MM.1S (cell line): ENCODE measurements at regions not wholly inside any gene's neighbourhood (a gene's known extent, or its start where the extent isn't known, plus 50 kb on each side); places are given as distances from the start of the nearest gene placed in this dataset.
"Not testable (repeated sequence)": the region's sequence is repeated elsewhere in the genome, so short reads cannot be mapped to it uniquely, and the experiment has no call there.

Experiments
- DNase-seq: peaks from one replicate; pipeline ENCODE4 v3.0.0-alpha.2; 2015
- H2AFZ ChIP-seq: fragments of 300-600 bp; sonication (generic); 2 replicates; pipeline ENCODE4 v1.6.0; 2016; ENCODE audit warnings: antibody characterized with exemption, low read length
- H3F3A ChIP-seq: fragments of 300-600 bp; sonication (generic); 2 replicates; pipeline ENCODE4 v1.6.1; 2016; ENCODE audit warnings: mild to moderate bottlenecking, antibody characterized with exemption, low read length, moderate library complexity, mixed read lengths; ENCODE audit not compliant: insufficient read depth
- H3K27ac ChIP-seq: fragments of 300-600 bp; sonication (generic); 2 replicates; pipeline ENCODE4 v1.5.1; 2016; ENCODE audit warnings: mild to moderate bottlenecking, low read length
- H3K27me3 ChIP-seq: fragments of 300-600 bp; sonication (generic); replicated peaks from 2 replicates; pipeline ENCODE4 v1.6.0; 2016; ENCODE audit warnings: low read length; ENCODE audit not compliant: insufficient read depth
- H3K36me3 ChIP-seq: fragments of 300-600 bp; sonication (generic); replicated peaks from 2 replicates; pipeline ENCODE4 v1.6.1; 2016; ENCODE audit warnings: mild to moderate bottlenecking, low read length, mixed read lengths; ENCODE audit not compliant: insufficient read depth
- H3K4me1 ChIP-seq: fragments of 300-600 bp; sonication (generic); 2 replicates; pipeline ENCODE4 v1.6.1; 2016; ENCODE audit warnings: low read length, mixed read lengths
- H3K4me2 ChIP-seq: fragments of 300-600 bp; sonication (generic); 2 replicates; pipeline ENCODE4 v1.6.0; 2016; ENCODE audit warnings: low read depth, low read length
- H3K4me3 ChIP-seq: fragments of 300-600 bp; sonication (generic); 2 replicates; pipeline ENCODE4 v1.5.1; 2016; ENCODE audit warnings: low read length, mixed read lengths
- H3K79me2 ChIP-seq: fragments of 300-600 bp; sonication (generic); 2 replicates; pipeline ENCODE4 v1.6.1; 2016; ENCODE audit warnings: mixed run types, low read length, mixed read lengths
- H3K9ac ChIP-seq: fragments of 300-600 bp; sonication (generic); 2 replicates; pipeline ENCODE4 v1.6.1; 2016; ENCODE audit warnings: low read length, mixed read lengths
- H3K9me2 ChIP-seq: fragments of 300-600 bp; sonication (generic); replicated peaks from 2 replicates; pipeline ENCODE4 v1.6.1; 2016; ENCODE audit warnings: mild to moderate bottlenecking, low read length, mixed read lengths; ENCODE audit not compliant: insufficient read depth
- H3K9me3 ChIP-seq: fragments of 300-600 bp; sonication (generic); replicated peaks from 2 replicates; pipeline ENCODE4 v1.6.1; 2016; ENCODE audit warnings: mild to moderate bottlenecking, low read length, mixed read lengths; ENCODE audit not compliant: insufficient read depth
- H4K20me1 ChIP-seq: fragments of 300-600 bp; sonication (generic); 2 replicates; pipeline ENCODE4 v1.6.1; 2016; ENCODE audit warnings: mild to moderate bottlenecking, low read length, moderate library complexity, mixed read lengths; ENCODE audit not compliant: insufficient read depth

GRCh38 chr15:20473465-20473864 is 68.1 kb downstream of the GOLGA6L6 start:
- not testable (repeated sequence) for H3K79me2 ChIP-seq, H3K36me3 ChIP-seq, H3K4me2 ChIP-seq, H3K4me3 ChIP-seq, H3K27ac ChIP-seq, H2AFZ ChIP-seq, H3K9ac ChIP-seq, DNase-seq, H3F3A ChIP-seq, H3K9me3 ChIP-seq, H3K27me3 ChIP-seq, H3K9me2 ChIP-seq, H3K4me1 ChIP-seq, H4K20me1 ChIP-seq

DNA sequence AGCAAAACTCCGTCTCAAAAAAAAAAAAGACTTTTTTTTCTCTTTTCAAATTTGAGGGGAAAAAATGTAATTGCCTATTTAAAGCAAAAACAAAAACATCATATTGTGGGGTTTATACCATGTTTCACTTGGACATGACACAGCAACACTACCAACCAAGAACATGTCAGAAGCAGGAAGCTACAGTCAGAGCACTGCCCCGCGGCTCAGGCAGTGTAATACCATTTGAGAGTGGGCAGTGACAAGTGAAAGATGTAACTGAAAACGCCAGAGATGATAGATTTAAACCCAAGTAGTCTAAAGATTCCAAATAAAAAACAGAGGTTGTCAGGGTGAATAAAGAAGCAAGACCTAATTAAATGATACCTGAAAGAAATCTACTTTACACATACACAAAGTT is 68.6 kb downstream of the GOLGA6L6 start:
- not testable (repeated sequence) for H3K79me2 ChIP-seq, DNase-seq, H3K9me2 ChIP-seq, H4K20me1 ChIP-seq, H3F3A ChIP-seq, H2AFZ ChIP-seq, H3K9ac ChIP-seq, H3K4me3 ChIP-seq, H3K36me3 ChIP-seq, H3K9me3 ChIP-seq, H3K4me1 ChIP-seq, H3K27me3 ChIP-seq, H3K27ac ChIP-seq, H3K4me2 ChIP-seq

GRCh38 chr15:20470810-20471209 is 70.8 kb downstream of the GOLGA6L6 start:
- not testable (repeated sequence) for H4K20me1 ChIP-seq, H3F3A ChIP-seq, H2AFZ ChIP-seq, H3K9ac ChIP-seq, H3K27ac ChIP-seq, H3K9me3 ChIP-seq, H3K4me2 ChIP-seq, H3K36me3 ChIP-seq, H3K9me2 ChIP-seq, H3K27me3 ChIP-seq, DNase-seq, H3K4me1 ChIP-seq, H3K4me3 ChIP-seq, H3K79me2 ChIP-seq

DNA sequence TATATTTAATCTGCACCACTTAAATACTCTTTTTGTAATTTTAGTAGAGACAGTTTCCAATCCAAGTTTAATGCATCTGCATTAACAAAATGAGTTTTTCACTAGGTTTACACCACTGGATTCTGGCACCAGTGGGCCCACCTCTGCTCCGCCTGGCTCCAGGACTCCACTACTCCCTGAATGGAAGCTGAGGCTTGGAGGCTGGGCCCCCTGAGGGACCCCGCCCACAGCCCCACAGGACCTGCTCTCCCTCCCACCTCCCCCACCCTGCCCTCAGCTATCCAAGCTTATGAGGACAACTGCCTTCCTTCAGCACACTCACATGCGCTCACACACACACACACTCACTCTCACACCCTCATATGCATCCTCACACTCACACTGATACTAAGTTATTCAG is 100.5 kb downstream of the GOLGA6L6 start:
- H2AFZ ChIP-seq, DNase-seq, H3F3A ChIP-seq, H3K4me1 ChIP-seq, H3K9me3 ChIP-seq, H3K9me2 ChIP-seq, H3K27me3 ChIP-seq, H3K4me2 ChIP-seq, H3K79me2 ChIP-seq, H3K4me3 ChIP-seq, H4K20me1 ChIP-seq, H3K36me3 ChIP-seq, H3K9ac ChIP-seq, H3K27ac ChIP-seq: not testable (repeated sequence)

- H3K9me3 ChIP-seq, H3K27me3 ChIP-seq, H3K9me2 ChIP-seq, H3K9ac ChIP-seq, H4K20me1 ChIP-seq, H3F3A ChIP-seq, H3K36me3 ChIP-seq, H3K4me3 ChIP-seq, H3K4me1 ChIP-seq, H3K27ac ChIP-seq, H3K4me2 ChIP-seq, H3K79me2 ChIP-seq, H2AFZ ChIP-seq: not testable (repeated sequence)
- DNase-seq, result peak; percentile 59
Observed at GRCh38 chr15:20440390-20440789, 101.2 kb downstream of the GOLGA6L6 start.

DNA sequence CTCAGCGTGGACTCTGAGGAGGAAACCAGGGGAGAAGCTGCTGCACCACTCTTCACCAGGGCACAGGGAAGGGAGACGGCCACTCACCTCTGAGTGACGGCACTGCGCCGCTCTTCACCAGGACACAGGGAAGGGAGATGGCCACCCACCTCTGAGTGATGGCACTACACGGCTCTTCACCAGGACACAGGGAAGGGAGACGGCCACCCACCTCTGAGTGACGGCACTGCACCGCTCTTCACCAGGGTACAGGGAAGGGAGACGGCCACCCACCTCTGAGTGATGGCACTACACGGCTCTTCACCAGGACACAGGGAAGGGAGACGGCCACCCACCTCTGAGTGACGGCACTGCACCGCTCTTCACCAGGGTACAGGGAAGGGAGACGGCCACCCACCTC is 102.5 kb downstream of the GOLGA6L6 start:
- H3K4me2 ChIP-seq, H2AFZ ChIP-seq, DNase-seq, H3K9ac ChIP-seq, H3K27ac ChIP-seq, H3K79me2 ChIP-seq, H3K9me3 ChIP-seq, H3K36me3 ChIP-seq, H3K9me2 ChIP-seq, H3K4me1 ChIP-seq, H3K4me3 ChIP-seq, H4K20me1 ChIP-seq, H3F3A ChIP-seq, H3K27me3 ChIP-seq: not testable (repeated sequence)

GRCh38 chr15:20438255-20438654 is 103.3 kb downstream of the GOLGA6L6 start:
- not testable (repeated sequence) for H3K9ac ChIP-seq, H3K9me2 ChIP-seq, DNase-seq, H3K4me2 ChIP-seq, H2AFZ ChIP-seq, H3K79me2 ChIP-seq, H3K36me3 ChIP-seq, H3F3A ChIP-seq, H3K27ac ChIP-seq, H3K4me1 ChIP-seq, H3K4me3 ChIP-seq, H3K27me3 ChIP-seq, H4K20me1 ChIP-seq, H3K9me3 ChIP-seq

GRCh38 chr15:20433468-20433867 is 108.1 kb downstream of the GOLGA6L6 start:
- H3F3A ChIP-seq, DNase-seq, H3K4me1 ChIP-seq, H3K9me2 ChIP-seq, H4K20me1 ChIP-seq, H3K36me3 ChIP-seq, H3K27me3 ChIP-seq, H3K4me2 ChIP-seq, H3K9ac ChIP-seq, H3K4me3 ChIP-seq, H3K79me2 ChIP-seq, H3K9me3 ChIP-seq, H3K27ac ChIP-seq, H2AFZ ChIP-seq: not testable (repeated sequence)
